22Rv1 (cell line): ENCODE measurements at regions not wholly inside any gene's neighbourhood (a gene's known extent, or its start where the extent isn't known, plus 50 kb on each side); places are given as distances from the start of the nearest gene placed in this dataset.

Source experiments
- H3K27ac ChIP-seq: fragments of 450-650 bp; 2 replicates; pipeline ENCODE4 v1.5.1; 2017
- ZFX ChIP-seq: fragments of 450-650 bp; IDR thresholded peaks from 2 replicates; pipeline ENCODE4 v1.6.1; 2017; ENCODE audit warnings: antibody characterized with exemption, borderline replicate concordance
- TF ChIP-seq, protein P1 (sequence below): fragments of 450-650 bp; IDR thresholded peaks from 2 replicates; pipeline ENCODE4 v1.5.1; 2017; ENCODE audit warnings: mild to moderate bottlenecking

DNA sequence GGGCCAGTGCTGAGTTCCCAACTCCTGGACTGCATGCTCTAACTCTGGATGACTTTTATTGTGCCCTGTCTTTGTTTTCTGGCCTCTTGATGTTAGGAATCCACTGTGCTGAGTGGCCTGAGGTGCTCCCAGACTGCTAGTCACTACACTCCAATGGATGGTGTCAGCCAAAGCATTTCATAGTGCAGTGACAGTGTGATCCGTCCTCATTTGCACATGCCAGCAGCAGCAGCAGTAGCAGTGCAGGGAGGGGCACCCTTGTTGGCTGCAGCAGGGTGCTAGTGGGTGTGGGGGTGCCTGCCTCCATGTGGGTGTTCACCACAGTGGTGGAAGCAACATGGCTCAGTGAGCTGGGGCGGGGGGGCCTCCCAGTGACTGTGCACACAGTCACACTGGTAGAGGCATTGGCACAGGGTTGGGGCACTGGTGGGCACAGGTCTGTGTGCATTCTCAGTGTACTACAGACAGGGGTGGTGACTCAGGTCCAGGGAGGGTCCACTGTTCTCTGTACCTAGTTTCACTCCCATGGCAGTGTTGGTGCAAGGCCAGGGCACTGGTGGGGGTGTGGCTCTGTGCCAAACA lies 214.0 kb downstream of the ZC3H11B start:
- H3K27ac ChIP-seq = no peak overlapping the region
- TF ChIP-seq ZFX = no peak
- TF ChIP-seq, protein P1, sequence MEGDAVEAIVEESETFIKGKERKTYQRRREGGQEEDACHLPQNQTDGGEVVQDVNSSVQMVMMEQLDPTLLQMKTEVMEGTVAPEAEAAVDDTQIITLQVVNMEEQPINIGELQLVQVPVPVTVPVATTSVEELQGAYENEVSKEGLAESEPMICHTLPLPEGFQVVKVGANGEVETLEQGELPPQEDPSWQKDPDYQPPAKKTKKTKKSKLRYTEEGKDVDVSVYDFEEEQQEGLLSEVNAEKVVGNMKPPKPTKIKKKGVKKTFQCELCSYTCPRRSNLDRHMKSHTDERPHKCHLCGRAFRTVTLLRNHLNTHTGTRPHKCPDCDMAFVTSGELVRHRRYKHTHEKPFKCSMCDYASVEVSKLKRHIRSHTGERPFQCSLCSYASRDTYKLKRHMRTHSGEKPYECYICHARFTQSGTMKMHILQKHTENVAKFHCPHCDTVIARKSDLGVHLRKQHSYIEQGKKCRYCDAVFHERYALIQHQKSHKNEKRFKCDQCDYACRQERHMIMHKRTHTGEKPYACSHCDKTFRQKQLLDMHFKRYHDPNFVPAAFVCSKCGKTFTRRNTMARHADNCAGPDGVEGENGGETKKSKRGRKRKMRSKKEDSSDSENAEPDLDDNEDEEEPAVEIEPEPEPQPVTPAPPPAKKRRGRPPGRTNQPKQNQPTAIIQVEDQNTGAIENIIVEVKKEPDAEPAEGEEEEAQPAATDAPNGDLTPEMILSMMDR = no peak

DNA sequence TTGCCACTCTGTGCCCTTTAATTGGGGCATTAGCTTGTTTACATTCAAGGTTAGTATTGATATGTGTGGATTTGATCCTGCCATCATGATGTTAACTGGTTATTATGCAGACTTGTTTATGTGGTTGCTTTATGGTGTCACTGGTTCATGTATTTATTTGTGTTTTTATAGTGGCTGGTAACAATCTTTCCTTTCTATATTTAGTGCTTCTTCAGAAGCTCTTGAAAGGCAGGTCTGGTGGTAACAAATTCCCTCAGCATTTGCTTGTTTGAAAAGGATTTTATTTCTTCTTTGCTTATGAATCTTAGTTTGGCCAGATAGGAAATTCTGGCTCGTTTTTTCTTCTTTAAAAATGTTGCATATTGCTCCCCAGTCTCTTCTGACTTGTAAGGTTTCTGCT lies 215.4 kb downstream of the ZC3H11B start:
- TF ChIP-seq, protein P1 = no peak
- TF ChIP-seq ZFX = no peak
- no peak overlapping the region for H3K27ac ChIP-seq

DNA sequence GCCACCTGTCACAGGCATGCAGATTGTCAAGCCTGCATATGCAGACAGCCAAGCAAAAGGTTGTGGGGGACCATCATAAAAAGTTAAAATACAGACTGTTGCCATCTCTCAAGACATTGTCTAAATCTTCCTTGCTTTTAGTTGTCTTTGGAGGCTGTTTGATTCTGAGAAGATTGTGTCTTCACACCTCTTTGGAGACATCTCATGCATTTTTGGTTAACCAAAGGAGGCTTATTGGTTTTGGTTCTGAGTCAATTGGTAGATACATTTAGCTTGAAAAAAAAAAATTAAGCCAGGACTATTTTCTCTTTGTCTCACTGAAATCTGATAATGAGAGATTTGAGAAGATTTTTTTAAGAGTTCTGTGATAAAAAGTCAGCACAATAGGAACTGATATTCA lies 217.6 kb downstream of the LYPLAL1 start:
- TF ChIP-seq, protein P1 = no peak
- TF ChIP-seq ZFX = no peak
- no peak overlapping the region for H3K27ac ChIP-seq

DNA sequence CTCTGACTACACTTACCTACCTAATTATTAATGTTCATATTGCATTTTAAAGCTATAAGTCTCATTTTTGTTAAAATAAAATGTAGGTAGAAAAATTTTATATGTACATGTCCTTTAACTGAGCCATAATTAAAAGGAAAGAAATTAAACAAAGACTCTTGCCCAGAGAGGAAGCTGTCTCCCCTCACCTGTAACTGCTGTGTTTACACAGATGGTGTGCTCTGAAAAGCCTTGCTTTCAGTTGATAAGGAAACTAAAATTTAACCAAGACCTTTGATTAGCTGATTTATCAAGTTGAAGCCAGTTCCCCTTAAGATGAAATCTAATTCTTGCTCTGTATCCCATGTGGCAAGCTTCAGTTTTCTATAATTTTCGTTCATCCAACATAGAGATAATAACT lies 213.5 kb downstream of the LYPLAL1 start:
- TF ChIP-seq ZFX = no peak
- TF ChIP-seq, protein P1 = no peak
- H3K27ac ChIP-seq = no peak overlapping the region

DNA sequence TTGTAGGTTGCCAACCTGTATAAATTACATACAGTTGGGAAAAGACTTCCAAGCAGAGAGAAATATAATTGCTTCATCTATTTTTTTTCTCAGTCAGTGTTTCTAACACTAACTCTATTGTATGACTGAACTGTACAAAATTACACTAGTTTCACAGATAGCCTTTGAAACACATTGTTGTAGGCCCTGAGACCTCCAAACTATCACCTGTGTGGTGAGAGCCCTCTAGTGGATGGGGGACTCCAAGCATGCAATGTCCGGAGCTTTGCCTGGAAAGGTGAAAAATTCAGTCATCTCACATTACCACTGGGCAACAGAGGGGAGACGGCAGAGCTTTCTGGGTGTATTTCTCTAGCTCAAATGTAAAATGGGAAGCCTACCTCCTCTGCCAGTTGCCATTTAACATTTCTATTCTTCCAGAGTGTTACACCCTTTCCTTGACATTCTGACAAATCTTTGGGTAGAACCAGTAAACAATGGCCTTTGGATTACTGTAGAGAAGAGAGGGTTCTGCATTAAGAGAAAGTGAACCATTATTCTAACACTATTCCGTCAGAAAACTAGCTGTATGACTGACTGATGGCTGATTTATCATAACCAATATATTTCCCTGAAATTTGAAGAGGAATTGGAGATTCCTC lies 212.2 kb downstream of the LYPLAL1 start:
- no peak for TF ChIP-seq ZFX
- TF ChIP-seq, protein P1 = peak; percentile 94
- H3K27ac ChIP-seq = no peak overlapping the region

DNA sequence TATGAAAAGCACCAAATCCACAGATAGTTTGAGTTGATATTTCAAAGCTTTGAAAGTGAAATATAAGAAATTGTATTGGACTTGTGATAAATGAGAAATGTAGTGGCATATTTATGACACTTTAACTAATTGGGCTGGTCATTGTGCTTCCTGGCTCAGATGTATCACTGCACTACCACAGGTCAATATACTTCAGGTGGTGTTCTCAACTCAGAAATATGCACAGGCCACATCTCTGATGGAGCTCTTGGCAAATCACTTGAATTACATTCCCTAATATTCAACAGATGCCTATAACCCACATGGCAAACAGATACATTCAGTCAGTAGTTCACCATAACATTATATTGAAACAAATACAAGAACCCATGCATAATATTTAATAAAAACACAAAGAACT lies 209.6 kb downstream of the LYPLAL1 start:
- TF ChIP-seq ZFX = no peak
- TF ChIP-seq, protein P1 = no peak
- no peak overlapping the region for H3K27ac ChIP-seq

DNA sequence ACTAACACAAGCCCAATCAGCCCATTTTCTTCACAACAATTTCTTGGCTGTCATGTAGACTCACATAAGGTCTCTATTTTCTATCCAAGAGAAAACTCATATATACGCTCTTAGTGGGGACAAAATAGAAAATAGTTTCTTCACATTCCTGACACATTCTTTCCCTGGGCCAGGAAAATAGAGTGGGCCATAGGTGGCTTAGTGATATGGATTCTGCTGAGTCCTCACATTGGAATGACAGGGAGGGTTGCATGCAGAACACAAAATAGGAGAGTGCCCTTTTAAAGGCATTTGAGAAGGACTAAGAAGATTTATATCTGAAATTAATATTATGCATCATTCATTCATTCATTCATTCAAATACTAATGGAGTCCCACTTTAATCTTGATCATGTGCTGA lies 207.7 kb downstream of the LYPLAL1 start:
- no peak overlapping the region for H3K27ac ChIP-seq
- TF ChIP-seq, protein P1 = no peak
- no peak for TF ChIP-seq ZFX
